GOT3 (cell line): ENCODE measurements at regions not wholly inside any gene's neighbourhood (a gene's known extent, or its start where the extent isn't known, plus 50 kb on each side); places are given as distances from the start of the nearest gene placed in this dataset.
"Not testable (repeated sequence)": the region's sequence is repeated elsewhere in the genome, so short reads cannot be mapped to it uniquely, and the experiment has no call there.

ENCODE experiments used
- DNase-seq: peaks from one replicate; lab custom pipeline; 2025; ENCODE audit warnings: mixed read lengths; lab: John Stamatoyannopoulos, UW

DNA sequence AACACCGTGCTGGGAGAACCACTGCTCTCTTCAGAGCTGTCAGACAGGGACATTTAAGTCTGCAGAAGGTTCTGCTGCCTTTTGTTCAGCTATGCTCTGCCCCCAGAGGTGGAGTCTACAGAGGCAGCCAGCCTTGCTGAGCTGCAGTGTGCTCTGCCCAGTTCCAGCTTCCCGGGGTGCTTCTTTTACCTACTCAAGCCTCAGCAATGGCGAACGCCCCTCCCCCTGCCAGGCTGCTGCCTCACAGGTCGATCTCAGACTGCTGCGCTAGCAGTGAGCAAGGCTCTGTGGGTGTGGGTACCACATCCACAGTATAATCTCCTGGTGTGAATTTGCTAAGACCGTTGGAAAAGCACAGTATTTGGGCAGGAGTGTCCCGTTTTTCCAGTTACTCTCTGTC is 133.1 kb upstream of the PHYHIPL start:
- not testable (repeated sequence) for DNase-seq

DNA sequence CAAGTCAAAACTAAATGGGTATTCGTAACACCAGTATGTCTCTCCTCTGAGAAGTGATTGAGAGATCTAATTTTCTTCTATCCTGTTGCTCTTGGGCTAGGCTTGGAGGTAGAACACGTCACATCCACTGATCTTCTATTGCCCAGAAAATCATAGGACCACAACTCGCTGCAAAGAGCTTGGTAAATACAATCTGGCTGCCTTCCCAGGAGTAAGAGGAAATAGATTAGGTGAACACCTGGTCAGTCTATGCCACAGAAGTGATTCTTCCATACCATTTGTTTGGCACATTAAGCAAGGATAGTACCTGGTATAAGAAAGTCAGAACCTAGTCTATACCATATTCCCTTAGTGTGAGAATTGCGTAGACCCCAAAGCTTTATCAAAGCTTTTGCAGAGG is 129.3 kb upstream of the PHYHIPL start:
- DNase-seq = no peak

DNA sequence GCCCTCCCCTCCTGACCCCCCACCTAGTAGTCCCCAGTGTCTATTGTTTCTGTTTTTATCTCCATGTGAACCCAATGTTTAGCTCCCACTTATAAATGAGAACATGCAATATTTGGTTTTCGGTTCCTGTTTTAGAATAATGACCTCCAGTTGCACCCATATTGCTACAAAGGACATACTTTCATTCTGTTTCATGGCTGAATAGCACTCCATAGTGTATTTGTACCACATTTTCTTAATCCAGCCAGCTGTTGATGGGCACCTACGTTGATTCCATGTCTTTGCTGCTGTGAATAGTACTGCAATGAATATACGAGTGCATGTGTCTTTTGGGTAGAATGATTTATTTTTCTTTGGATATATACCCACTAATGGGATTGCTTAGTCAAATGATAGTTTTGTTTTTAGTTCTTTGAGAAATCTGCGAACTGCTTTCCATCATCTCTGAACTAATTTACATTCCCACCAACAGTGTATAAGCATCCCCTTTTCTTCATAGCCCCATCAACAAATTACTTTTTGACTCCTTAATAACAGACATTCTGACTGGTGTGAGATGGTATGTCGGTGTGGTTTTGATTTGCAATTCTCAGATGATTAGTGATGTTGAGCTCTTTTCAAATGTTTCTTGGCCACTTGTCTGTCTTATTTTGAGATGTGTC is 128.4 kb upstream of the PHYHIPL start:
- no peak for DNase-seq

DNA sequence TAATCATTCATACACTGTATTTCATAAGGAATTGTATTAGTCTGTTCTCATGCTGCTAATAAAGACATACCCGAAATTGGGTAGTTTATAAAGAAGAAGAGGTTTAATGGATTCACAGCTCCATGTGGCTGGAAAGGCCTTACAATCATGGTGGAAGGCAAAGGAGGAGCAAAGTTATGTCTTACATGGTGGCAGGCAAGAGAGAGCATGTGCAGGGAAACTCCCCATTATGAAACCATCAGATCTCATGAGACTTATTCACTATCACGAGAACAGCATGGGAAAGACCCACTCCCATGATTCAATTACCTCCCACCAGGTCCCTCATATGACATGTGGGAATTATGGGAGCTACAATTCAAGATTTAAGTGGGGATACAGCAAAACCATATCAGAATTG is 122.9 kb upstream of the PHYHIPL start:
- DNase-seq = not testable (repeated sequence)

DNA sequence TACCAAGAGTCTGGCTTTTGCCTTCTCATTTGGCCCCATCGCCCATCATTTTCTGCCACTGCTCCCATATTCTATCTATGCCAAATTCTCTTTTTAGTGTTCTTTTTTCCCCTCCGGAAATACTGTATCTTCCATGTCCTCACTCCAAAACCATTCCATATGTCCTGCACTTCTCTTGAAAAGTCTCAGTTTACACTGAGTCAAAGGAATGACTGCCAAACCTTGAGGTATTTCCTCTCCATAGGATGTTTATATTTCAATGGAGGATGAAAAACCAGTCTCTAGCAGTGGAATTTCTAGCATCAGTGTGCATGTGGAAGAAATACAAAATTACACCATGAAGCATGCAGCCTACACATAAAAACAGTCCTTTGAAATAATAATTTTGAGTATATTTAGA is 121.4 kb upstream of the PHYHIPL start:
- DNase-seq = no peak

DNA sequence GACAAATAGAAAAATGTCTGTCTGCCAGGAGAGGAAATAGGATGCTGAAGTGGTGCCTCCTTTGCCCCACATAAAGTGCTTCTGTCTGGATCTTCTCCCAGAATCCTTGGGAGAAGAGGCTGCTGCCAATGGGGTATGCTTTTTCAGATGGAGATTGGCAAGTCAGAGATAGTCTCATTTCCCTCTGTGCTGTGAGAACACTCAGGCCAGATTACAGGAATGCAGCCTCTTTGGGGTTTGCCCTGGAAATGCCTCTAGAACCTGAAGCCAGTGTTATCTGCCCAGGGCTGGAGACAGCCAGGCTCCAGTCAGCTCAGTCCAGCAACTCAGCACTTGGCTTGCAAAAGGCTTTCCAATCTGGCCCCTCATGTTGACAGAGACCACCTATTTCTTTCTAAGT is 119.1 kb upstream of the PHYHIPL start:
- no peak for DNase-seq

DNA sequence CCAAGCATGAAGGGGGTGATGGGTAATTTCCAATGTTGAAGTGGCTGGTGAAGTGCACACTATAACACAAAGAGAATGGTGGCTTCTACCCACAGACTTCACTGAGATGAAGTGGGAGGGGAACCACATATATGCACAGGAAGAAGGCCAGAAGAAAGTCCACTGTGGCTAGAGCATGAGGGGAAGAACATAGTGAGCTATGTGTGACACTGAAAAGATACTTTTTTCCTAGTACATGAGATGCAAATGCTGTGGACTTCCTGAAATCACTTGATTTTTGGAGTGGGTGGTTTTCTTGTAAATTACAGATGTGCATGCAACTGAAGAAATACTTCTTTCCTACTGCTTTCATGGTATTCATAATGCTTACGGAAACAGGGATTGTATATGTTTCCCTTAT is 115.6 kb upstream of the PHYHIPL start:
- no peak for DNase-seq

DNA sequence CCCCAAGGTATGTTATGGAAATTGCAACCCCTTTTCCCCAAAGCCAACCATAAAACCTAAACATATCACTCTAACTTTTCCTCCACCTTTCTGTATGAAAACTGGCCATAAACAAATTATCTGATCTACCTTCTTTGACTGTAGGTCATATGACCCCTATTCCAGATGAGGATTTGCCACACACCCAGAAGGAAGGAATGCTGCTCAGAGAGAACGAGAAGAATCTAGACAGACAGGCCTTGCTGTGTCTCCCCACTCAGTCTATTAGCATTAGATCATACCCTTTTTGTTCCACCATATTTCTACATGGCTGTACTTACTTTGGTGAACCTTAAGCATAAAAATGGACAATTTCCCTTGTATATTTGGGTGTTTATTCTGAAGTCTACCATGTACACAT is 113.0 kb upstream of the PHYHIPL start:
- DNase-seq = no peak

DNA sequence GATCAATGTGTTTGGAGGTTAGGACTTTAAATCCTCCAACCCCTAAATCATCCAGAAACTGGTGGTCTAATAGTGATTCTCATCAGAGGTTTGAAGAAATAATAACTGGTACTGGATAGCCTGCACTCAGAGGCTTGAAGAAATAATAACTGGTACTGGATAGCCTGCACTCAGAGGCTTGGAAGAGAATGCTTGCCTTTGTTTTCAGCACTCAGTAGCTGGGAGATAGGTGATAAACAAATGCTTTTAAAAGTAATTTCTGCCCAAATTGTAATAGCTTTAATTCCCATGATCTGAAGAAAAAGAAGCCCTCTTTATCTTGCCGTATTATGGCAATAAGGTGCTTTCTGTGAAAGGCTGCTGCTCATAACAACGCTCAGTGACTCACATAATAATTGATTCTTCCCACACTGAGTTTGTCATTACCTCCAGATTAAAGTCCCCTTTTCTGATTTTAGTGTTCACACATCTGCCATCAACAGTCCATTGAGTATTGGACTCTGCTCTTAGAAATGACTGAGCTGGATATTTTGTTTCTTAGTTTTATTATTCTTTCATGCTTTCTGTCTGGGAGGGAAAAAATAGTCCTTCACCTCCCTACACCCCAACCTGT is 112.3 kb upstream of the PHYHIPL start:
- DNase-seq = no peak

DNA sequence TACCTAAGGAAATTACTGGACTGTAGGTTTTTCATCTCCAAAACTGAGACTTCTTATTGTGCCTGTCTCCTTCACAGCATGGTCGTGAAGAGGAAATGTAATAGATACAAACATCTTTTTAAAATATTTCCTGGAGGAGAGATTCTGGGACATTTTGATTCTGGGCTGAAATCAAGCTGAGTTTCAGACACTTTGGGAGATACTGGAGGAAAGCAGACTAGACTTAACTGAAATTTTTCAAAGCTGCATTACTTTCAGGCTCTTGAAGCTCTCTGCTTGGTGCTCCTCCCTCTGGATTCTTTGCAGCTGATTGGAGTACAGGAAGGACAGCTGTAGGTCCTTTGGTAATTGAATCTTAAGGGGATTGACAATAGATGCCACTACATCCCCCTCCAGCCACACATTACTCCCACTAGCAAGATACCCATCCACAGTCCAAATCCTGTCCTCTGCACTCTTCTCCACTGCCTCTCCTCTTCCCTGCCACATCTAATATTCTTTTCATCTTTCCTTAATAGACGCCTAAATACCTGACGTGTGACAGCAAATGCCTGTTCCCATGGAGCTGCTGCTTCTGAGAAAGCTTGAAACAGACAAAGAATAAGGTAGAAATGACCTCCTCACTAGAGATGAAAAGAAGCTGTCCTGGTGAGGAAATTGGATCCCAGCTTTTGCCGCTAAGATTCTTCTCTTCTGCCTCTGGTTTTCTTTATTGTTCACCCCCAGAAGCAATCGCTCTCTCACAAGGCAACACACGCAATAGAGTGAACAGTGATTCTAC is 111.5 kb upstream of the PHYHIPL start:
- no peak for DNase-seq

DNA sequence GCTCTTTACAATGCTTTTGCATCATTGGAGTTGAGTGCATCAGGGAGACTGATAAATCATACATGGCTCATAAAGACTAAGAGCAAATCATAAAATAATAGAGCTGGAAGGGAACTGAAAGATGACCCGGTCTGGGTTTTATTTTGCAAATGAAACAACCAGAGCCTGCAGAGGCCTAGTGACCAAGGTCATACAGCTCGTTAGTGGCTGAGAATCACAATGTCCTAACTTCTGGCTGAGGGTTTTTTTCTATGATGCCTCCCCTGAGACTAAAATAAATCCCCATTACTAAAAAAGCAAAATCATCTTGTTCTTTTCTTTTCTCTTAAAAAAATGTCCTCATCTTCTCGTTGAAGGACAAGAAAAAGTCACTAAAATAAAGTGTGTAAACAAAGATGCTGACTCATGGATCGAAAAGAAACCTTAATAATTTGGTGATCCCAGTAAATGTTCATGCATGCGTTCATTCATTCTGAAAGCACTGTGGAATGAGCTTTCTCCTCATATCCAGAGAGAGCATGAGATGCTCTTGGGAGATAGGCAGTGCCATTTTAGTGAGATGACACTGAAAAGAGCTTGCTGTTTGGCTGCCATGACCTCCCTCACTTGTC is 107.8 kb upstream of the PHYHIPL start:
- DNase-seq = no peak

DNA sequence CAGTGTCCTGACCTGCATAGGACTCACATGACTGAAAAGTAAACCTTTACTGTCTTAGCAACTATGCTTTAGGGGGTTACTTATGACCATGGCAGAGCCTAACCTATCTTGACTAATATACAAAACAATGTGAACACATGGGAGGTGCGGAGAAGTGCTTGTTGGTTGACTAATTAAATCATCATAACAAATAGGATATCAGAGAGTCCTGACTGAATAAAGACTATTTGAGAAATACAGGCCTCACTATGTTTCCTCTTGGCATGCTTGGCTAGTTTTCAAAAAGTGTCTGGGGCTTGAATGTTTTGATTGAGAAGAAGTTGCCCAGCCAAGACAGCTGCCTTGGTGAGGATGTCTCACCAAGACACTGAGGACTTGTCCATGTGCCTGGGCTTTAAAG is 104.4 kb upstream of the PHYHIPL start:
- no peak for DNase-seq

DNA sequence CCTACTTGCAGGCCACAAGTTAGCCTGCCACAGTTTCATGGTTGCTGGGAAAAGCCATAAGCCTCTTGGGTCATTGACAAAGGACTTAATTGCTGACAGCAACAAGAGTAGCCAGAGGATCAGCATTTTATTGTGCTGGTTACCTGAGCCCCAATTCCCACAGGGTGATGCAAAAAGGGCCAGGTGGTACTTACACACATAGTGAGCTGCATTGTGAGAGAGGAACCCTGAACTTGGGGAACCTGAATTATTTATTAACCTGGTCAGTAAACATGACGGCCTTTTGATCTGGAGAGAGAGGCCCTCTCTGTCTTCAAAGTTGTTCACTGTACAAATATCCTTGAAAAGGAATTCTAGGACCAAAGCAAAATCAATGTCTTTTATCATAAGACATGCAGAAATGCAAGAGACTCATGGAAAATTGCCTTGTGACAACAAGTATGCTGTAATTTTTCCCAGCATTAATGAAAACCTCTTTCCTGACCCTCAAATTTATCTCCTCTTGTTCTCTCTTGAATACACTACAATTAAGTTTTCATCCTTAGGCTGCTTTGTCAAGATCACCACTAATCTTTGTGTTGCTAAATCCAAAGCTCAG is 102.9 kb upstream of the PHYHIPL start:
- no peak for DNase-seq

DNA sequence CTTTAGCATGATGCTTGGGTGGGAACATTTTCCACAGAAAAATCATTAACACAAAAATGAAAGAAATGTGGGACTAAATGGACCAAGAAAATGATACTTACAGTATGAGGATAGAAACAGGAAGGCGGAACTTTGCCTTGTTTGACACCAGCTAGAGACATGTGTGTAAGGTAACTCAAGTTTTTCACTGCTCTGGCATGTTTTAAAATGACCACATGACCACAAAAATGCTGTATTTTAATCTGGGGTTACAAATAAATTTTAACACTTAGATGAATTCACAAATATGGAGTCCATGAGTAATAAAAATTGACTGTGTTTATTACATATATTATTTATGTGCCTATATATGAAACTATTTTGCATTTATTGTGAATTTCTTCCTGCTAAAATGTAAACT is 100.9 kb upstream of the PHYHIPL start:
- no peak for DNase-seq

DNA sequence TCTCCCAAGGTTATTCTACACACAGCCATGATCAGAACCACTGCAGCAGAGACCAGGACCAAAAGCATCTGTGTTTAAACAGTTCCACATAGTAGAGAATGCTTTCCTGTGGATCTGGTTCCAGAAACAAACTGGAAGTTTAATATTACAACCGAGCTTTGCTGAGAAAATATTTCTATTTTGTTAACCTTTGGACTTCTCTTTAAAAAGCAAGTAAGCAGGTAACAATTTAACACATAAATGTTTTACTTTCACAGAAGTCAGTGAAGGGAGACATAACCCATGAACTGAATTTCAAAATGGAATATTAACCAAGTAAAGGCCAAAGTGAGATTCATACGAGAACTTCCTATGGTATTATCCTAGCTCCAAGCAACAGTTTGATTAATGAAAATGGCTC is 98.6 kb upstream of the PHYHIPL start:
- DNase-seq = no peak

DNA sequence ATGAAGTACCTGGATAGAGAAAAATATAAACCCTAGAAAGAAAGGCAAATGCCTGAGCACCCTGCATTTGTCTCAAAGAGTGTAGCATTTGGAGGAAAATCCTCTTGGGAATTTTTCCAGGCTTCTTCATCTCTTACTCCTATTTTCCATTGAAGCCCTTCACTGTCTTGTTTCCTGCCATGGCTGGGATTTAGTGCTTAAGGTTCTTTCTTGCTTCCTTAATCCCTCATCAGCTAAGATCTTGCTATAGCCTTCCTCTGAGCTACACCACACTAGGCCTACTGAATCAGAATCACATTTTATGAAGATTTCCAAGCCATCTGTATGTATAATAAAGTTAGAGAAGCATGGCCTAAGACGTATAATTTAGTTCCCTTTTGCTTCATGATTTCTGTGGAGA is 97.5 kb upstream of the PHYHIPL start:
- DNase-seq = no peak

DNA sequence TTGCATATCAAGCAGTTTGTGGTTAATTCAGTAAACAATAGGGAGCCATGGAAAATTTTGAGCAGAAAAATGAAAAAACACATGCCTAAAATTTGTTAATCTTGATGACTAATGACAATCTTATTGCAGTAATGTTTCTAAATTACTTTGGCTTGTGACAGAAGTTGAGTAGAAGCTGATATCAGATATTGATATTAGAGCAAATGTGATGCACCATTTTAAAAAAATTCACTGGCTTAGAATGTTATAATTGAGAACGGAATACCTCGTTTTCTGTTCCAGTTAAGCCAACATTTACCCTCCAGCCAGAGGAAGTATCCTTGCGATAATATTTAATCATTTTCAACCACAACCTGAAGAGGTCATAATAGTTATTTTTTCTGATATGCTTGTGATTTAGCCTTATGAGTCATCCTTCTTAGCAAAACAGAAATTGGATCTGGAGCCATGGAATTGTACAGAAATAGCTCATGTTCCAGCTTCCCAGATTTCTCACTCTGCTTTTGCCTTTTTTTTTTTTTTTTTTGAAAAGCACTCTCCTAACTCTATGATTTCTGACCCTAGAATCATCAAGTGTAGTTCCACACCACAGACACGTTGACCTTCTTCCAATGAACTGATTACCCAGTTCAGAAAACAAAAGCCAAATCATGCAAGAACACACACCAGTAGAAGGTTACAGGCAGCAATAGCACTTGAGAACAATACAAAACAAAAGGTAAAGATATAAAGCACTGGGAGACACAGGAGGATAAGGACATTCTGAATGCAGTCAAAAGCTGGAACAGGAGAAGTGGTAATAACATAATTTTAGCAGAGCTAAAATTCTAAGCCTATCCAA is 96.8 kb upstream of the PHYHIPL start:
- DNase-seq = no peak

DNA sequence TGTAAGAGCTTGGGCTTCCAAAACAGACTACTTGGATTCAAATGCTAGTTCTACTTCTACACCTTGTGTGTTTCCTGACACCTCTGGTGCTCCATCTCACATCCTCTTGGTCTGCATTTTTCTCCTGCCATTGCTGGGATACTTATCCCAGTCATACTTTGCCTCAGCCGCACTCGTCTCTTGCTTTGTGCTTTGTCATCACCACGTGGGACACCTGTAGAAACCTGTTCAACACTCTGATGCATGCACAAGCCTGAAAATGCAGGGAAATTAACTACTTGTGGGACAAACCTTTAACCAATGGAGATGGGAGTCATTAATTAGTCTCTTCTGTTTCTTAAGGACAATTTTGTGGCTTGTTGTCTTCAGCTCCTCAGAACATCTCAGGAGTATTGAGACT is 94.2 kb upstream of the PHYHIPL start:
- no peak for DNase-seq

DNA sequence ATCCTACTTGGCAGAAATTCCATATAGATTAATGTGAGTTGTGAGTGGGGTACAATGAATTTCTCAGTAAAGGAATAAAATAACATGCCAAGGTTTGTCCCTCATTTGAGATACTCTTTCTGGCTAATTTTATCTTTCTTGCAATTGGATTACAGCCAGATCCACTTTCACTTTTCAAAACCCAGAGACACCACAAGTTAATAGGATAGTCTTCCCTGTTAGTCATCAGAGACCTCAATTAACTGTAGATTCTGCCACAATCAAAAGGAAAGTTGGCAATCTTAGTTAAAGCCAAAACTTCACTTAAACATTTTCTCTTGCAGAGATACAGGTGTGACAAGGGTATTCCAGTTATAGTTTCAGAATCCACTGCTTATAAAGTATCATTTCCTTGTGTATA is 91.4 kb upstream of the PHYHIPL start:
- no peak for DNase-seq

DNA sequence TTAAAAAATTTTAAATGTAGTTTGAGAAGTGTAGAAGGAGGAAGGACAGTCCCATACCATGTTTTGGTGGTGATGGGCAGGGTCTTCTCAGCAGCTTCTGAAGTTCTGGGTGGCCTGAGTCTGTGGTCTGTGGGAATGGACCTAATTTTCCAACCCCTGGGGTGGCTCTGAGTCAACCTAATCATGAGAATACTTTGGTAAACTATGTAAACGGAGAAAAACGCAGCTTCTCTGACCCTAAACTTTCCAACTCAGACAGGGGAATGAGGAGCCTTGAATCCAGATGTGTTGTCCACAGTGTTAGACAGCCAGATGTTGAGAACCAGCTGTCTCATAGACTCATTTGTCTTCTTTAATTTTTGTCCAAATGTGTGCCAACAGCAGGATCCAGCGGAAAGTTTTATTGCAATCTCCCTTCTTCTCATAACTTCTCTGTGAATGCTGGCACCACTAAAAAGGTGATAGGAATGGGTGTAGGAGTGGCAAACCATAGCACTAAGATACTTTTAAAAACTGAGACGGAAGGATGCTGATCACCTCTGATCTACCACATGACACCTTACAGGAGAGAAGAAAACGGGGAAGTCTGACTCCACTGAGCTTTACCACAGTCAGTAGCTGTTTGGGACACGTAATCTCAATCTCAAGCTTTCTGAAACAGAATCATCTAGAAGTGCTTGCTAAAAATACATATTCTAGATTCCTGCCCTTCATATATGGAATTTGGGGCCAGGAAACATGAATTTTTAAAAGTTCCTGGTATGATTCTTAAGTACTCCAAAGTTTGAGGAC is 90.5 kb upstream of the PHYHIPL start:
- DNase-seq = no peak

DNA sequence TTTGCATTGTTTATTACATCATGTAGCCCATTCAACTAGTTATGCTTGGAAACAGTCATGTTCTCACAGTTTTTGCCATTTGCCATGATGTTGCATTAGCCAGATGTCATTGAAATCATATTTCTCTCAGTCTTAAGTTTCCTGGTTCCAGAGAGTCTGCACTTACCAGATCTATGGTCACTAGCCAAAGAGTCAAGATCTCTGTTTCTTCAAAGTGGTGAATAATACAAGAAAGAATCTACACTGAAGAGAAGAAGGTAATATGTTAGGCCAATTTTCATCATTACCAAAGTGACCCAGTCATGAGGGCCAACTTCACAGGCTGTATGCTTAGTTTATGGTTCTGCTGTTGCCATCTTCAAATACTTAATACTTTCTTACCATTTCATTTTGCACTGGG is 89.0 kb upstream of the PHYHIPL start:
- DNase-seq = no peak
